ENCODE measurements at regions not wholly inside any gene's neighbourhood (a gene's known extent, or its start where the extent isn't known, plus 50 kb on each side); places are given as distances from the start of the nearest gene placed in this dataset.

DNA sequence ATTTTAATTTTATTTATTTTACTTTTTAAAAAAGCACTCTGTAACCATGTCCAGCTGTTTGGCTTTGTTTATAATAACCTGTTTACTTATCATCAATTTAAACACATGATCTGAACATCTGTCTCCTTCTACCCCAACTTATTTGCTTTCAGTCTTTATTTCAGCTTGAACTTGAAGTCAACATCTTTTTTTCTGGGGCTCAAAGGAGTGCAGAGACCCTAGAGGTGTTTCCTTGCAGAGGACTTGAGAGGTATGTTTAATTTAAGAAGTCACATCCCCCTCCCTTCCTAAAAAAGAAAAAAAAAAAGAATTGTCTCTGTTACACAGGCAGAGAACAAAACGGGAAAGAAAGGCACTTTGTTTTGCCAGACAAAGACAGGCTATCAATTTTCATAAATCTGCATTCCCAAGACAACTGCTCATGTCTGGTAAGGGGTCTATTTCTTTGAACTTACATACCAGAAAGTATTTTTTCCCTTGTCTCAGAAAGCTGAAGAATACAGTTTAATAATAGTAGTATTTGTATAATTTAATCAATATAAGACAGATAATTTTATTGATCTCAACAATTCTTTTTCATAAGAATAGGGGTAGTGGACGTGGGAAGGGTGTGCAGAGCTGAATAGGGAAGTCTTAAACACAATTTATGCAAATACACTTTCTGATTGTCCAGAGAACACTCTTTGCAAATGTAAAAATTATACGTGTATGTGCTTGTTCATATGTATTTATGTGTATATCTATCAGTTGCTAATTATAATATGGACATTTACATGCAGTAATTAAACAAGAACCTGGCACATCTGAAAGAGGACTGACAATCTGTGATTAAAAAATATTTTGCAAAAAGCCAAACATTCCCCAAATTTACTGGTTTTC lies 109.7 kb upstream of the PDZRN3 start:
- TF ChIP-seq, protein P1, sequence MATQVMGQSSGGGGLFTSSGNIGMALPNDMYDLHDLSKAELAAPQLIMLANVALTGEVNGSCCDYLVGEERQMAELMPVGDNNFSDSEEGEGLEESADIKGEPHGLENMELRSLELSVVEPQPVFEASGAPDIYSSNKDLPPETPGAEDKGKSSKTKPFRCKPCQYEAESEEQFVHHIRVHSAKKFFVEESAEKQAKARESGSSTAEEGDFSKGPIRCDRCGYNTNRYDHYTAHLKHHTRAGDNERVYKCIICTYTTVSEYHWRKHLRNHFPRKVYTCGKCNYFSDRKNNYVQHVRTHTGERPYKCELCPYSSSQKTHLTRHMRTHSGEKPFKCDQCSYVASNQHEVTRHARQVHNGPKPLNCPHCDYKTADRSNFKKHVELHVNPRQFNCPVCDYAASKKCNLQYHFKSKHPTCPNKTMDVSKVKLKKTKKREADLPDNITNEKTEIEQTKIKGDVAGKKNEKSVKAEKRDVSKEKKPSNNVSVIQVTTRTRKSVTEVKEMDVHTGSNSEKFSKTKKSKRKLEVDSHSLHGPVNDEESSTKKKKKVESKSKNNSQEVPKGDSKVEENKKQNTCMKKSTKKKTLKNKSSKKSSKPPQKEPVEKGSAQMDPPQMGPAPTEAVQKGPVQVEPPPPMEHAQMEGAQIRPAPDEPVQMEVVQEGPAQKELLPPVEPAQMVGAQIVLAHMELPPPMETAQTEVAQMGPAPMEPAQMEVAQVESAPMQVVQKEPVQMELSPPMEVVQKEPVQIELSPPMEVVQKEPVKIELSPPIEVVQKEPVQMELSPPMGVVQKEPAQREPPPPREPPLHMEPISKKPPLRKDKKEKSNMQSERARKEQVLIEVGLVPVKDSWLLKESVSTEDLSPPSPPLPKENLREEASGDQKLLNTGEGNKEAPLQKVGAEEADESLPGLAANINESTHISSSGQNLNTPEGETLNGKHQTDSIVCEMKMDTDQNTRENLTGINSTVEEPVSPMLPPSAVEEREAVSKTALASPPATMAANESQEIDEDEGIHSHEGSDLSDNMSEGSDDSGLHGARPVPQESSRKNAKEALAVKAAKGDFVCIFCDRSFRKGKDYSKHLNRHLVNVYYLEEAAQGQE (IDR thresholded peaks at IDR 0.05; ENCODE audit: insufficient read depth in 1 of 2, low read depth in 2 of 2, low read length in 2 of 2) = no peak

DNA sequence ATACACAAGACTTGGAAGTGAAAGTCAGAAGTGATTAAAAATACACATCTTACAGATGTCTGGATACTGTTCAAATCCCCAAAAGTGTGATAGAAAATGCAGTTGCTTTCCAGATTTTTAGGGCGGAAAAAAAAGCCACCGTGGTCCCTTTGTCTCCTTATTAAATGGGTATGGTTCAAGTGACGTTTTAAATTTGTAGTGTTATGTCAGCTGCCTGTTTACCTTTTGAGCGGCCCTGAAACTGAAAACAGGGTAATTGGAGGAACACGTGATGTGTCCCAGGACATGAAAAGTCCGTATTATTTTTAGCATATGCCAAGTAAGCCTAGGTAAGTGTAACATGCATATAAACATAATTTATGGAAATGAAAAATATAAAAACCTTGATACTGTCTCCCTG lies 109.0 kb upstream of the PDZRN3 start:
- no peak for TF ChIP-seq POLR2AphosphoS5 (IDR thresholded peaks at IDR 0.05; ENCODE audit: low read depth, low read length)
- TF ChIP-seq, protein P1 (IDR thresholded peaks at IDR 0.05; ENCODE audit: insufficient read depth in 1 of 2, low read depth in 2 of 2, low read length in 2 of 2) = no peak
- no peak for TF ChIP-seq FOXP2 (optimal IDR thresholded peaks at IDR 0.05; ENCODE audit: borderline replicate concordance, extremely low read depth, extremely low read length, insufficient read depth)
- TF ChIP-seq TAF1 (IDR thresholded peaks at IDR 0.05; ENCODE audit: borderline replicate concordance, insufficient read depth, low read length) = no peak
- no peak for TF ChIP-seq SIN3A (IDR thresholded peaks at IDR 0.05; ENCODE audit: borderline replicate concordance, insufficient read depth, low read length)

DNA sequence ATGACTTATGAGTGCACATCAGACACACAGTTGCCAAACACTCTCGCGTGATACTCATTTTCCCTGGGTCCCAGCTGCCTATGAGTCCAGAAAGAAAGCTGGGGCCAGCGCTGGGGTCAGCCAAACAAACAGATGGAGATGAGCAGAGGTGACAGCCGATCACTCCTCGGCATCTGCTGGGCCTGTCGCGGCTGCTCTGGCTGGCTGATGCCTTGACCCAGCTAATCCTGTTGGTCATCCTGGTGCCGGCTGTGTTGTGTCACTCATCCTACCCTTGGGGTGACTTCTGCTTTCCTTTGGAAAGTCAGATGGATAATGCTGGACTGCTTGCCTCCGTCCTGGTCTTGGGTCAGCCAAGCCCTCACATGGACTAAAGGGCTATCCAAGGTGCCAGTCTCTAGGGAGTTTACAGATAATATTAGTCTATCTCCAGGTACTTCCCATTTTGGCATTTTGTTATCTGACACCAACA lies 105.3 kb upstream of the PDZRN3 start:
- TF ChIP-seq, protein P1 (IDR thresholded peaks at IDR 0.05; ENCODE audit: insufficient read depth in 1 of 2, low read depth in 2 of 2, low read length in 2 of 2) = no peak
- TF ChIP-seq TAF1 (IDR thresholded peaks at IDR 0.05; ENCODE audit: borderline replicate concordance, insufficient read depth, low read length) (no peak), FOXP2 (optimal IDR thresholded peaks at IDR 0.05; ENCODE audit: borderline replicate concordance, extremely low read depth, extremely low read length, insufficient read depth) (no peak), POLR2AphosphoS5 (IDR thresholded peaks at IDR 0.05; ENCODE audit: low read depth, low read length) (no peak), SIN3A (IDR thresholded peaks at IDR 0.05; ENCODE audit: borderline replicate concordance, insufficient read depth, low read length) (no peak)

DNA sequence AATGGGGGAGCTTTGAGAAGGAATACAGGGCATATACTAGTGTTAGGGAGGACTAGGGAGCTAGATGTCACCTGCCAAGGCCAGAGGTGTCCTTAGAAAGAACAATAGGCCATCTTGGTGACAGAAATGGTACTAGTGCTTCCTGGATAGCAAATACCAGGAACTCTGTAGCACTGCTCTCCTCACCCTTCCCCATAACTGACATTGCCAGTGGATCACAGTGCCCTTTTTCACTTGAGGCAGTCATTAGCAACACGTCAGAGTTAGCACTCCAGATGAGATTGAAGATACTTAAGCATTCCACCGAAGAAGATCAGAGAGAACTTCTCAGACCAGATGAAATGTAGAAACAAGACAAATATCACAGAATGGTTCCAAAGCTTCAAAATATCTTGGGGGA lies 103.1 kb upstream of the PDZRN3 start:
- no peak for TF ChIP-seq FOXP2 (optimal IDR thresholded peaks at IDR 0.05; ENCODE audit: borderline replicate concordance, extremely low read depth, extremely low read length, insufficient read depth)
- TF ChIP-seq POLR2AphosphoS5 (IDR thresholded peaks at IDR 0.05; ENCODE audit: low read depth, low read length) = no peak

DNA sequence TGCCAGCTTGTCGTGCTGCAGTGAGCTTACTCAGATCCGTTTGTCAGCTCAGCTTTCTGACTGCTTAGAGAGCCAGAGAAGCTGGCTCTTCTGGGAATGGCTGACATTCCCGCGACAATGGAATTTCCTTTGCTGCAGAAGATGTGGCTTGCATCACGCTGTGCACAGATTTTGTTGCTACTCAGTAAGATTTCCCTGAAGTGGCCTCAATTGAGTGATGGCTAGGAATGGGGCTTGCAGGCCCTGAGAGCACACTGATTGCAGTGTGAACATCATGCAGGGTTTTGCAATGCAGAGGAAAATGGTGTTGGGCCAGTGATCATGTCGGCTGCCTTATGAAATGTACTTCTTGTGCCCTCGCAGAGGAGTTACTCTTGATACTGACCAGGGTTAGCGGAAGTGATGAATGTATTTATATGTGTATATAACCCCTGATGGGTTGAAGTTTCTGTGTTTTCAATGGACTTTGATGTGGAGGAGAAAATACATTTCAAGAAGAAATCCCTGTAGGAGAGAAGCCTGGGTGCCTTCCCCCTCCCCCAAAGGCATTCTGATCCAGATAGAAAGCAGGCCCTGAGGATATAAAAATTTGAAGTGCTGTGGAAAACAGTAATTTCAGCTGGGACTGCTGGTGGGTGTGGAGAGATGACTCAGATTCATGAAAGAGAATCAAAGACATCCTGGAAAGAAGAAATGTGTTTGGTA lies 102.5 kb upstream of the PDZRN3 start:
- peak; percentile 28 for TF ChIP-seq FOXP2 (optimal IDR thresholded peaks at IDR 0.05; ENCODE audit: borderline replicate concordance, extremely low read depth, extremely low read length, insufficient read depth)
- TF ChIP-seq TAF1 (IDR thresholded peaks at IDR 0.05; ENCODE audit: borderline replicate concordance, insufficient read depth, low read length) = no peak
- no peak for TF ChIP-seq SIN3A (IDR thresholded peaks at IDR 0.05; ENCODE audit: borderline replicate concordance, insufficient read depth, low read length)
- no peak for TF ChIP-seq POLR2AphosphoS5 (IDR thresholded peaks at IDR 0.05; ENCODE audit: low read depth, low read length)
- TF ChIP-seq, protein P1 (IDR thresholded peaks at IDR 0.05; ENCODE audit: insufficient read depth in 1 of 2, low read depth in 2 of 2, low read length in 2 of 2) = no peak; a peak in 1 of 4 replicates

All from PFSK-1 (cell line).